ENCODE measurements at regions not wholly inside any gene's neighbourhood (a gene's known extent, or its start where the extent isn't known, plus 50 kb on each side); places are given as distances from the start of the nearest gene placed in this dataset.

DNA sequence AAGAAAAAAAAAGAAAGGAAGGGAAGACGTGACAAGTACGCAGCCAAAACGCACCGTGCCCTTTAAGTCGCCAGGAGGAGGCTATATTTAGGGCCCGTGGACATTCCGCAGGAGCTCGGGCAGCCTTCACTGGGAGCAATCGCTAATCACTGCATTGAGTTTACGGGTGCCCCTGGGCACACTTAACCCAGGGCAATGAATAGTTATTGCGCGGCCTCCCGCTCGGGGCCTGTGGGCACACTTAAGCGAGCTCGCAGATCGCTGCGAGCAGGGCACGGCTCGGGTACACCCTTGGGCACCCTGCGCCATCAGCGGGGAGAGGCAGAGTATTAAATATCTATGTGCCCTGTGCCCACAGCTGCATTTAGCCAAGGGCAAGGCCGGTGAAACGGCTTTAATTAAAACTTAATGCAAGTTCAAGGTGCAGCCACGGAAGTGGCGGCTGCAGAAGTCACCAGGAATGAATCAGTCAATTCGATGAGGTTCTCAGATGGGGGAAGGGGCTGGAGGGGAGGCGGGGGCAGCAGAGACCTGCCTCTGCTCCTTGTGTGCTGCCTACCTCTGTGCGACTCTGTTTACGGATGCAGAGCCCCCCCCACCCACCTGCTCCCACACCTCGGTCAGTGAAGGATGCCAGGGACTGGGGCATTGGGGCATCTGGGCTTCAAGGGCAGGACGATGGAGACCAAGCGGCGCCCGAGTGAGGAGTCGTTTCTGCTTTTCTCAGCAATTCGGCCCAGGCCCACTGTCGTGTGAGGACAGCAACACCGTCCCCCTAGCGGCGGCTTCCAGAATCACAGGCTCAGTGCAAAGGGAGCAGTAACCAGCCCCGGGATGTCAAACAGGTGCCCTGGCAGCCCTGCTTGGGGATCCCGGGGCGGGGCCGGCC lies 51.8 kb upstream of the TARDBP start:
- TF ChIP-seq, protein P1, sequence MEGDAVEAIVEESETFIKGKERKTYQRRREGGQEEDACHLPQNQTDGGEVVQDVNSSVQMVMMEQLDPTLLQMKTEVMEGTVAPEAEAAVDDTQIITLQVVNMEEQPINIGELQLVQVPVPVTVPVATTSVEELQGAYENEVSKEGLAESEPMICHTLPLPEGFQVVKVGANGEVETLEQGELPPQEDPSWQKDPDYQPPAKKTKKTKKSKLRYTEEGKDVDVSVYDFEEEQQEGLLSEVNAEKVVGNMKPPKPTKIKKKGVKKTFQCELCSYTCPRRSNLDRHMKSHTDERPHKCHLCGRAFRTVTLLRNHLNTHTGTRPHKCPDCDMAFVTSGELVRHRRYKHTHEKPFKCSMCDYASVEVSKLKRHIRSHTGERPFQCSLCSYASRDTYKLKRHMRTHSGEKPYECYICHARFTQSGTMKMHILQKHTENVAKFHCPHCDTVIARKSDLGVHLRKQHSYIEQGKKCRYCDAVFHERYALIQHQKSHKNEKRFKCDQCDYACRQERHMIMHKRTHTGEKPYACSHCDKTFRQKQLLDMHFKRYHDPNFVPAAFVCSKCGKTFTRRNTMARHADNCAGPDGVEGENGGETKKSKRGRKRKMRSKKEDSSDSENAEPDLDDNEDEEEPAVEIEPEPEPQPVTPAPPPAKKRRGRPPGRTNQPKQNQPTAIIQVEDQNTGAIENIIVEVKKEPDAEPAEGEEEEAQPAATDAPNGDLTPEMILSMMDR (IDR thresholded peaks at IDR 0.05): peak; percentile 57 to 75 (median 72)
- TF ChIP-seq POLR2A (IDR thresholded peaks at IDR 0.05): no peak

Measured in uterus (tissue), 2 donors.